HepG2 (cell line): ENCODE measurements at regions not wholly inside any gene's neighbourhood (a gene's known extent, or its start where the extent isn't known, plus 50 kb on each side); places are given as distances from the start of the nearest gene placed in this dataset.

Experiments
- ATAC-seq: fragments of 200-7000 bp; cut with Tn5 transposase; 3 replicates; pipeline ENCODE4 v1.9.1; 2020; ENCODE audit warnings: mild to moderate bottlenecking, moderate library complexity
- BruUV-seq: library from RNA; stranded (reverse); fragments of 400-500 nt; replicated peaks from 2 replicates; lab custom pipeline; 2021; lab: Mats Ljungman, UMichigan
- CTCF ChIA-PET: fragments of 300-600 bp; formaldehyde crosslinking; extraction: SDS; loops from one replicate; lab custom pipeline; 2021; ENCODE audit warnings: low total read pairs, inconsistent platforms, low intra/inter-chr PET ratio; lab: Yijun Ruan, JAX
- POLR2A ChIA-PET: fragments of 350-600 bp; sonication (Branson Sonifier 250); formaldehyde crosslinking; loops from one replicate; lab custom pipeline; 2020; ENCODE audit warnings: antibody characterized with exemption, inconsistent platforms; lab: Yijun Ruan, JAX
- DNase-seq: peaks from one replicate; pipeline ENCODE4 v3.0.0-alpha.2; 2015; ENCODE audit warnings: low spot score
- FAIRE-seq: peaks from 3 replicates; lab custom pipeline; 2011; peaks lifted over from hg19 to GRCh38; lab: Jason Lieb, UNC
- H2AFZ ChIP-seq: one replicate; pipeline ENCODE4 v1.6.1; 2011; ENCODE audit warnings: low read length, inconsistent platforms
- H3K27ac ChIP-seq: fragments of 300-600 bp; 3 replicates; pipeline ENCODE4 v1.8.0; 2011; ENCODE audit warnings: mixed run types, mild to moderate bottlenecking, mixed read lengths, low read length, inconsistent platforms; ENCODE audit not compliant: insufficient read depth; ENCODE audit errors: extremely low read length
- H3K27me3 ChIP-seq, 2 experiments: fragments of 200-600 bp in 1 of 2; 2 replicates in 1 of 2; 3 replicates in 1 of 2; pipeline versions ENCODE4 v1.6.0 to v1.8.0; 2011; ENCODE audit warnings: low read length in 2 of 2, mild to moderate bottlenecking in 2 of 2, moderate library complexity in 2 of 2, inconsistent platforms in 1 of 2; ENCODE audit not compliant: insufficient read depth in 2 of 2, control insufficient read depth in 1 of 2
- H3K36me3 ChIP-seq, 2 experiments: fragments of 200-600 bp in 1 of 2; replicated peaks in 1 of 2; 2 replicates in 1 of 2; 3 replicates in 1 of 2; pipeline versions ENCODE4 v1.5.1 to v1.8.0; 2011; ENCODE audit warnings: low read length in 2 of 2, inconsistent platforms in 1 of 2; ENCODE audit not compliant: insufficient read depth in 2 of 2, control insufficient read depth in 1 of 2
- H3K4me1 ChIP-seq: 2 replicates; pipeline ENCODE4 v1.5.1; 2012; ENCODE audit warnings: low read length, inconsistent platforms; ENCODE audit not compliant: insufficient read depth
- H3K4me2 ChIP-seq: 2 replicates; pipeline ENCODE4 v1.6.0; 2011; ENCODE audit warnings: low read depth, low read length, inconsistent platforms
- H3K4me3 ChIP-seq, 3 experiments: fragments of 200-600 bp in 1 of 3; sonication (generic), shearing (Covaris generic) in 1 of 3; replicated peaks in 1 of 3; 2 replicates each; pipeline ENCODE4 v1.5.1; 2011 to 2016; ENCODE audit warnings: low read length in 3 of 3, inconsistent platforms in 2 of 3, low read depth in 2 of 3, mild to moderate bottlenecking in 2 of 3, control low read depth in 1 of 3, mixed read lengths in 1 of 3; ENCODE audit not compliant: insufficient read depth in 1 of 3
- H3K79me2 ChIP-seq: one replicate; pipeline ENCODE4 v1.6.1; 2011; ENCODE audit warnings: low read length, inconsistent platforms; ENCODE audit not compliant: insufficient read depth
- H3K9ac ChIP-seq: 2 replicates; pipeline ENCODE4 v1.6.0; 2011; ENCODE audit warnings: mild to moderate bottlenecking, low read depth, low read length, inconsistent platforms; ENCODE audit not compliant: insufficient read depth
- H3K9me3 ChIP-seq: 2 replicates; pipeline ENCODE4 v1.5.1; 2012; ENCODE audit warnings: mild to moderate bottlenecking, low read length
- H4K20me1 ChIP-seq: 2 replicates; pipeline ENCODE4 v1.6.0; 2011; ENCODE audit warnings: inconsistent platforms, mild to moderate bottlenecking, low read length, moderate library complexity; ENCODE audit not compliant: insufficient read depth
- ARNTL ChIP-seq: sonication (generic); formaldehyde crosslinking; IDR thresholded peaks from 2 replicates; pipeline ENCODE4 v1.4.0; 2020; ENCODE audit warnings: mild to moderate bottlenecking, missing genetic modification reagents
- CEBPG ChIP-seq: IDR thresholded peaks from 2 replicates; pipeline ENCODE4 v1.6.1; 2016
- NCOA1 ChIP-seq: sonication (generic); formaldehyde crosslinking; IDR thresholded peaks from 2 replicates; pipeline ENCODE4 v1.9.0; 2021; ENCODE audit warnings: missing genetic modification reagents
- NFIB ChIP-seq: sonication (generic); formaldehyde crosslinking; IDR thresholded peaks from 2 replicates; pipeline ENCODE4 v1.9.0; 2021; ENCODE audit warnings: missing genetic modification reagents, mild to moderate bottlenecking, borderline replicate concordance
- SOX13 ChIP-seq, 3 experiments: fragments of 450-650 bp in 1 of 3; sonication (generic) in 1 of 3; formaldehyde crosslinking in 1 of 3; IDR thresholded peaks in 2 of 3; conservative IDR thresholded peaks in 1 of 3; 2 replicates each; pipeline versions ENCODE4 v1.5.0 to v1.6.1; 2016 to 2020; ENCODE audit warnings: antibody characterized with exemption in 1 of 3, mild to moderate bottlenecking in 1 of 3, missing compliant biosample characterization in 1 of 3, missing genetic modification reagents in 1 of 3, moderate library complexity in 1 of 3
- TRIM22 ChIP-seq: fragments of 450-650 bp; IDR thresholded peaks from 2 replicates; pipeline ENCODE4 v1.6.1; 2017
- ZFP36 ChIP-seq: fragments of 150-350 bp; IDR thresholded peaks from 2 replicates; pipeline ENCODE4 v1.6.1; 2018; ENCODE audit warnings: borderline replicate concordance, low read length, low read depth; ENCODE audit not compliant: partially characterized antibody
- ZMYM3 ChIP-seq: sonication (generic); formaldehyde crosslinking; IDR thresholded peaks from 2 replicates; pipeline ENCODE4 v1.5.1; 2020; ENCODE audit warnings: mild to moderate bottlenecking, missing genetic modification reagents
- ZNF512 ChIP-seq: sonication (generic); formaldehyde crosslinking; IDR thresholded peaks from 2 replicates; pipeline ENCODE4 v1.4.0; 2020; ENCODE audit warnings: mild to moderate bottlenecking, missing genetic modification reagents
- ZNF652 ChIP-seq: IDR thresholded peaks from 2 replicates; pipeline ENCODE4 v1.6.1; 2016; ENCODE audit warnings: low read depth, borderline replicate concordance
- ZNF7 ChIP-seq: IDR thresholded peaks from 2 replicates; pipeline ENCODE4 v1.6.1; 2016; ENCODE audit warnings: missing biosample characterization, missing genetic modification reagents
- WGBS: methylation state at CpG from one replicate; pipeline ENCODE4 v1.1.6; 2017; ENCODE audit warnings: low lambda C conversion rate; 5-methylcytosine and 5-hydroxymethylcytosine counted together
- in situ Hi-C: cut with HindIII; loops from 2 replicates; pipeline ENCODE4 v1.10.0; 2017; ENCODE audit warnings: low pct_unique_long_range_greater_than_20kb; ENCODE audit not compliant: extremely low pct_ligation_motif_present
- intact Hi-C: fragments of 100-400 bp; cut with micrococcal nuclease; formaldehyde crosslinking; loops from one replicate; pipeline ENCODE4 v1.10.0; 2022; ENCODE audit not compliant: unreplicated experiment
- TF ChIP-seq, protein P1 (sequence below): sonication (generic); formaldehyde crosslinking; IDR thresholded peaks from 2 replicates; pipeline ENCODE4 v1.5.0; 2020; ENCODE audit warnings: missing genetic modification reagents
- TF ChIP-seq, protein P2 (sequence below): IDR thresholded peaks from 2 replicates; pipeline ENCODE4 v1.6.1; 2016; ENCODE audit warnings: low read depth, missing genetic modification reagents, missing compliant biosample characterization

- POLR2A ChIA-PET, result no interaction called here
- 48% methylated on average over 6 of the region's 6 CpGs for WGBS
- no peak for TF ChIP-seq ZNF512
- no peak for TF ChIP-seq TRIM22
- TF ChIP-seq, protein P1, sequence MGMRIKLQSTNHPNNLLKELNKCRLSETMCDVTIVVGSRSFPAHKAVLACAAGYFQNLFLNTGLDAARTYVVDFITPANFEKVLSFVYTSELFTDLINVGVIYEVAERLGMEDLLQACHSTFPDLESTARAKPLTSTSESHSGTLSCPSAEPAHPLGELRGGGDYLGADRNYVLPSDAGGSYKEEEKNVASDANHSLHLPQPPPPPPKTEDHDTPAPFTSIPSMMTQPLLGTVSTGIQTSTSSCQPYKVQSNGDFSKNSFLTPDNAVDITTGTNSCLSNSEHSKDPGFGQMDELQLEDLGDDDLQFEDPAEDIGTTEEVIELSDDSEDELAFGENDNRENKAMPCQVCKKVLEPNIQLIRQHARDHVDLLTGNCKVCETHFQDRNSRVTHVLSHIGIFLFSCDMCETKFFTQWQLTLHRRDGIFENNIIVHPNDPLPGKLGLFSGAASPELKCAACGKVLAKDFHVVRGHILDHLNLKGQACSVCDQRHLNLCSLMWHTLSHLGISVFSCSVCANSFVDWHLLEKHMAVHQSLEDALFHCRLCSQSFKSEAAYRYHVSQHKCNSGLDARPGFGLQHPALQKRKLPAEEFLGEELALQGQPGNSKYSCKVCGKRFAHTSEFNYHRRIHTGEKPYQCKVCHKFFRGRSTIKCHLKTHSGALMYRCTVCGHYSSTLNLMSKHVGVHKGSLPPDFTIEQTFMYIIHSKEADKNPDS (CRISPR knock-in tag), result no peak
- no peak for TF ChIP-seq SOX13 (IDR thresholded peaks at IDR 0.05)
- no peak for TF ChIP-seq SOX13 (CRISPR knock-in tag; conservative IDR thresholded peaks at IDR 0.05 in 1 of 2, IDR thresholded peaks at IDR 0.05 in 1 of 2)
- TF ChIP-seq, protein P2, sequence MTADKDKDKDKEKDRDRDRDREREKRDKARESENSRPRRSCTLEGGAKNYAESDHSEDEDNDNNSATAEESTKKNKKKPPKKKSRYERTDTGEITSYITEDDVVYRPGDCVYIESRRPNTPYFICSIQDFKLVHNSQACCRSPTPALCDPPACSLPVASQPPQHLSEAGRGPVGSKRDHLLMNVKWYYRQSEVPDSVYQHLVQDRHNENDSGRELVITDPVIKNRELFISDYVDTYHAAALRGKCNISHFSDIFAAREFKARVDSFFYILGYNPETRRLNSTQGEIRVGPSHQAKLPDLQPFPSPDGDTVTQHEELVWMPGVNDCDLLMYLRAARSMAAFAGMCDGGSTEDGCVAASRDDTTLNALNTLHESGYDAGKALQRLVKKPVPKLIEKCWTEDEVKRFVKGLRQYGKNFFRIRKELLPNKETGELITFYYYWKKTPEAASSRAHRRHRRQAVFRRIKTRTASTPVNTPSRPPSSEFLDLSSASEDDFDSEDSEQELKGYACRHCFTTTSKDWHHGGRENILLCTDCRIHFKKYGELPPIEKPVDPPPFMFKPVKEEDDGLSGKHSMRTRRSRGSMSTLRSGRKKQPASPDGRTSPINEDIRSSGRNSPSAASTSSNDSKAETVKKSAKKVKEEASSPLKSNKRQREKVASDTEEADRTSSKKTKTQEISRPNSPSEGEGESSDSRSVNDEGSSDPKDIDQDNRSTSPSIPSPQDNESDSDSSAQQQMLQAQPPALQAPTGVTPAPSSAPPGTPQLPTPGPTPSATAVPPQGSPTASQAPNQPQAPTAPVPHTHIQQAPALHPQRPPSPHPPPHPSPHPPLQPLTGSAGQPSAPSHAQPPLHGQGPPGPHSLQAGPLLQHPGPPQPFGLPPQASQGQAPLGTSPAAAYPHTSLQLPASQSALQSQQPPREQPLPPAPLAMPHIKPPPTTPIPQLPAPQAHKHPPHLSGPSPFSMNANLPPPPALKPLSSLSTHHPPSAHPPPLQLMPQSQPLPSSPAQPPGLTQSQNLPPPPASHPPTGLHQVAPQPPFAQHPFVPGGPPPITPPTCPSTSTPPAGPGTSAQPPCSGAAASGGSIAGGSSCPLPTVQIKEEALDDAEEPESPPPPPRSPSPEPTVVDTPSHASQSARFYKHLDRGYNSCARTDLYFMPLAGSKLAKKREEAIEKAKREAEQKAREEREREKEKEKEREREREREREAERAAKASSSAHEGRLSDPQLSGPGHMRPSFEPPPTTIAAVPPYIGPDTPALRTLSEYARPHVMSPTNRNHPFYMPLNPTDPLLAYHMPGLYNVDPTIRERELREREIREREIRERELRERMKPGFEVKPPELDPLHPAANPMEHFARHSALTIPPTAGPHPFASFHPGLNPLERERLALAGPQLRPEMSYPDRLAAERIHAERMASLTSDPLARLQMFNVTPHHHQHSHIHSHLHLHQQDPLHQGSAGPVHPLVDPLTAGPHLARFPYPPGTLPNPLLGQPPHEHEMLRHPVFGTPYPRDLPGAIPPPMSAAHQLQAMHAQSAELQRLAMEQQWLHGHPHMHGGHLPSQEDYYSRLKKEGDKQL (CRISPR knock-in tag), result no peak
- TF ChIP-seq ZFP36, result no peak
- TF ChIP-seq ZNF652, result no peak
- TF ChIP-seq NFIB (CRISPR knock-in tag), result no peak
- no peak for TF ChIP-seq ARNTL (CRISPR knock-in tag)
- no peak for TF ChIP-seq ZMYM3 (CRISPR knock-in tag)
- no peak for TF ChIP-seq ZNF7
- no peak for TF ChIP-seq CEBPG (CRISPR knock-in tag)
- TF ChIP-seq NCOA1 (CRISPR knock-in tag), result no peak
- in situ Hi-C loops, result no loop called here
- Histone ChIP-seq H3K4me2 (no peak overlapping the region), H3K4me3 (no peak overlapping the region), H3K36me3 (no peaks in the 10 kb centered on the region), H3K27ac (no peak overlapping the region), H3K9me3 (no peaks in the 10 kb centered on the region), H3K27me3 (no peaks in the 10 kb centered on the region), H3K9ac (no peak overlapping the region), H4K20me1 (no peaks in the 10 kb centered on the region), H2AFZ (no peak overlapping the region), H3K79me2 (no peaks in the 10 kb centered on the region), H3K4me1 (peaks cover 23% of the 10 kb centered on the region)
- intact Hi-C loops, result no loop called here
- CTCF ChIA-PET, result no interaction called here
- FAIRE-seq, result no peak
- ATAC-seq, result no peak
- no peak for DNase-seq
- BruUV-seq, result no TSS peak
Measured at GRCh38 chr3:66662894-66663293, 162.1 kb upstream of the LRIG1 start.
